AG08396 (cell line): ENCODE measurements at regions not wholly inside any gene's neighbourhood (a gene's known extent, or its start where the extent isn't known, plus 50 kb on each side); places are given as distances from the start of the nearest gene placed in this dataset.

Source experiments
- DNase-seq: peaks from one replicate; pipeline ENCODE4 v3.0.0; 2012; ENCODE audit warnings: low spot score, mixed read lengths

DNA sequence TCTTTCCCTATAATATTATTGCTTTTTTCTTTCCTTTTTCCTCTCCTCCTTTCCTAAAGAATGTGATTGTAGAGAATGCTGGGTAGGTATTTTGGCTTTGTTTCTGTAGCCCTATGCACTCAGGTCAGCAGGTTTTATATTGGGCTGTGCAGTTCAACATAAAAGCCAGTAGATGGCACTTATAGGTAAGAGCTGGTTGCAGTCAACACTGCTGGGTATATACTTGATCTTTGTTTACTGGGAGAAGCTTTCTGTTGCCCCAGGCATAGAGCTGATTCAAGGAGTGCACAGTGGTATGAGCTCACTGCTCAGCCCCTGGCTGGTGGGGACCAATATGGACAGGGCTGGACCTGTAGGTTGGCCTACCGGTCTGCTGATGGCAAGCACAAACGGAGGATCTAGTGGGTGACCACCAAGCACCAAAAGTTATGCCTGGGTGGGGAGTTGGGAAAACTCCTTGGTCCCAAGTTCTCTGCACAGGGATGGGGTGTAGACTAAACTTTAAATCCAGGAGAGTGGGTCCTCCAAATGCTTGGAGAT, 378.9 kb downstream of the PMP22 start:
- DNase-seq: no peak

DNA sequence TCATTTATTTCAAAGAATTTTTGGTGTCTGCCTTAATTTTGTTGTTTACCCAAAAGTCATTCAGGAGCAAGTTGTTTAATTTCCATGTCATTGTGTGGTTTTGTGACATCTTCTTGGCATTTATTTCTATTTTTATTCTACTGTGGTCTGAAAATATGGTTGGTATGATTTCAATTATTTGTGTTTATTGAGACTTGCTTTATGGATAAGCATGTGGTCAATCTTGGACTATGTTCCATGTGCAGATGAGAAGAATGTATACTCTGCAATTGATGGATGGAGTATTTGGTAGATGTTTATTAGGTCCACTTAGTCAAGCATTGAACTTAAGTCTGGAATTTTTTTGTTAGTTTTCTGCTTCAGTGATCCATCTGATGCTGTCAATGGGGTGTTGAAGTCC, 383.0 kb downstream of the PMP22 start:
- no peak for DNase-seq

DNA sequence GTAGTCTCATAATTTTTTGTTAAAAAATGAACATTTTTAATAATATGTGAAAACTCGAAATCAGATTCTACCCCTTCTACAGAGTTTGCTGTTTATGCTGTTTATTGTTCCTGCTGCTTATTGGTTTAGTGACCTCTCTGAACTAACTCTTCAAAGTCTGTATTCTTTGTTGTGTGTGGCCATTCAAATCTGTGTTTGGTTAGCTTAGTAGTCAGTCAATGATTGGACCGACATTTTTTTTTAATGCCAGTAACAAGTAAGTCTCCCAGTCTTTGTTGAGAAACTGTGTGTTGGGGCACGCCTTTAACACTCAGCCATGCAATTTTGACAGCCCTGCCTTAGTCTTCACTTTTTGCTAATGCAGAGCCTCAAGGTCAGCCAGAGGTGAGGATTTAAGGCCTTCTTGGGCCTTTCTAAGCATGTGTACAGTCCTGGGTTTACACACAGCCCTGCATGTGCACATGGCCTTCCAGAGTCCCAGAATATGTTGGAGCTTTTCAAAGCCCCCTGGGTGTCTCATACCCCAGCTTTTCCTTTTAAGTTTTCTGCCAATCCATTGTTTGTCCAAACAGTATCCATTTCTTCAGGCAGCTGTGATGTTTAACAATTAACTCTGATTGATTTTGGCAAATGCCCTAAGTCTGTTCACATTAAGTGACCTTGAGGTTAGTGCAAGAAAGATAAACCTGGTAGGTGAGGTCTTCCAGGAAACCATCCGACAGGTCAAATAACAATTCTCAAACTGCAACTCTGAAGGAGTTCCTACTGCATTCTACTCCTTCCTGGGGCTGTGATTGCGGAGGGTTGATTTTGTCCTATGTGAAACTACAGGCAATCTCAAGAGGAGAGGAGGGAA, 389.3 kb downstream of the PMP22 start:
- DNase-seq: no peak

DNA sequence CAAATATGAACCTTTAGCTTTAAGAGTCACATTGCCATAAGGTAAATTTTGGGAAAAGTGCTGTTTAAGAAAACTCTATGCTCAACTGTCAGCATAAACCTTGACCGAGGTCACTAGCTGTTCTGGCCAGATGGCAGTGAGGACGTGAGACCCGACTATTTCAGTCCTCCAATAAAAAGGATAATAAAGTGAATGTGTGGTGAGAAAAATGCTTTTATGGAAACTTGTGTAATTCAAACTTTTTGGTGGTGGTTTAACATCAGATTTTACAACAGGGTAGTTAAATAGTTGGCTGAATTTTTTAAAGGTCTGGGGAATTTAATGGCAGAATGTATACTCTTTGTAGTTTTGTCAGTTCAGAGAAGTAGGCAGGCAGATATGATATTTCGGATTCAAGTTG, 391.1 kb downstream of the PMP22 start:
- no peak for DNase-seq

DNA sequence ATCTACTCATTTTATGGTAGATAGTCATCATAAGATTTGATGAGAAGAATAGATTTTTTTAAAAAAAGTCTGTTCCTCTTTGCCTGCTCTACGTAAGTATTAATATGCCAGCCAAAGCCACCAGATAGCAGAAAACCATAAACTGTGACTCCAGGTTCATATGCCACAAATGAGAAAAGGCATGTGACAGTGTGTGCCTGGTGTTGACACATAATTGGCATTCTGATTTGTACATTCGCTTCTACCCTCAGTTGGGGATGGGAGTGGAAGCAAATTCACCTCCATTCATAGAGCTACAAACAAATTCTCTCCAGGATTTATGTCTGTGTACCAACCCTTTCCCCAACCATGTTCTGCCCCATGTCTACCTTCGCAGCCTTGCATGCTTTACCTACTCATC, 391.6 kb downstream of the PMP22 start:
- no peak for DNase-seq

DNA sequence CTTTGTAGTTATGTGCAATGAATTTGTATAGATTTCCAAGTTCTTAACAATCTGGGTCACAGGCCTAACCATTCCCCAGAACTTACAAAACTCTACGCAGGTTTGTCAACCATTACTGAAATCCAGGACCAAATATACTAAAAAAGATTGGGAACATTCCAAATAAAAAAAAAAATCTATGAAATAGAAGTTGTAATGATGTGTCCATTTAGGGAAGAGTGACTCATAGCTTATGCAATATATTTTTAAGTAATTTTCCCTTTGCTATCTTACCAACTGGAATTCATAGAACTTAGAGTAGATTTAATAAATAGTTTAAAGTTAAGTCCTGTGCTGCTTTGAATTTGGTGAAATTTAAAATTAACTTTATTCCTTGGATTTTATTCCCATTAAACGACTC, 393.2 kb downstream of the PMP22 start:
- DNase-seq: no peak

DNA sequence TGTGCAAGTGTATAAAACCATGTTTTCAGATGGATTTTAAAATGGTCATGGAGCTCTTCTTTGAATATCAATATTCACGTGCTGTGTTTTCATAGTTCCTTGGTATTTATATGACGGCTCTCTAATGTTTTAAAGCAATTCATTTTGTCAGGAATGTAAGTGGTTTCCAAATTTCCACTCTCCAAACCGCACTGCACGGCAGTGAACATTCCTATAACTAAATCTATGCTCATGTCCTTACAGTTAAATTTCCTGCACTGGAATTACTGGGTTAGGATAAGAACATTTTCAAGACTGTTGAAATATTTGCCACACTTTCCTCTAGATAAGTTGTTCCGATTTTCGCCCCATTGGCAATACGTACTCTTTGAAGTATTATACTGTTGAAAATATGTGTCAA, 398.9 kb downstream of the PMP22 start:
- DNase-seq: no peak

DNA sequence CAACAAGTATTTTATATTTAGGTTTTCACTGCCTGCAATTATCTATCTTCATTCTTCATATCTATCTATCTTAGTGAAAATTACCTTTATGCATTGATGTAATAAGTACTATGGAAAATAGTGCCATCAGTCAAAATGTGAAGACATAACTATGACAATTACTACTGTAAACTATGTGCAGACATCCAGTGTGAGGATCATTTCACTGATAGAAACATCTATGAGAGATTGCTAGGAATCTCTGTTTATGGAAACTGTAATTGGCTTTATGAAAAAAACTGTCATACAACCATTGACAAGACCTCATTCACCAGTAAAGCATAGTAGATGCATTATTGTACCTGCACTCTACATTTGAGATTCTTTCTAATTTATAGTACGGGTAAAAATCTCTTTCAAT, 401.0 kb downstream of the PMP22 start:
- DNase-seq: no peak

DNA sequence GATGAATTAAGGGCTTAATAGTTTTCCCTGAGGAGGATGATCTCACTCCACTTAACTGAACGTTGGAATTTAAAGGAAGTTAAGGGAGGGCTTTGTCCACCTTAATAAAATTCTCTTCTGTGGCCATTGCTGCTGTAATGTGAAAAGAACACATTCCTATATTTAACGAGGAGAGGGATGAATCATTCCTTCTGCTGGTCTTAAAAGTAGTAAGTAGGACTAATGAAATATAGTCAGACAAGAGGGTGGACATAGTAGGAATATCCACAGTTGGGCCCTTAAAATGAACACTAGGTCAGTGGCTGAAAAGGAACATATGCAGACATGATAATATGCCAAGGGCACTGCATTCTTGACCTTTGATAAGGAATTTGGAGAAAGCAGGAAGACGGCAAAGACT, 405.6 kb downstream of the PMP22 start:
- no peak for DNase-seq

DNA sequence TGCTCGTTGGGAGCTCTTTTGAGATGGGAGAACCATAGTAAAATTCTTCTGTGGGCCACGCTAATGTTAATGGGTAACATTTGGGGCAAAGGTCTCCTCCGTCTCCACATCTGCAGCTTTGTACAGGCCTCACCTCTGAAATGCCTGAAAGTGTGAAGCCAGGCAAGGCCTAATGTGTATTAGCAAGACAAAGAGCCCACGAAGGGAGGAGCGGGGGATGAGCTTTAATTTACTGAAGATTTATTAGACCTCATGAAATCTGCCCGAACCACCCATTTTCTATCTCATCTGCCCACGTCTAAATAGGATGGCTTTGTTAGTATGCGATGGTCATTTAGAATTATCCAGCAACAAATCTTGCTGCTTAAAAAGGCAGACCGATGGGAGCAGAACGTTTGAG, 408.9 kb downstream of the PMP22 start:
- DNase-seq: no peak

DNA sequence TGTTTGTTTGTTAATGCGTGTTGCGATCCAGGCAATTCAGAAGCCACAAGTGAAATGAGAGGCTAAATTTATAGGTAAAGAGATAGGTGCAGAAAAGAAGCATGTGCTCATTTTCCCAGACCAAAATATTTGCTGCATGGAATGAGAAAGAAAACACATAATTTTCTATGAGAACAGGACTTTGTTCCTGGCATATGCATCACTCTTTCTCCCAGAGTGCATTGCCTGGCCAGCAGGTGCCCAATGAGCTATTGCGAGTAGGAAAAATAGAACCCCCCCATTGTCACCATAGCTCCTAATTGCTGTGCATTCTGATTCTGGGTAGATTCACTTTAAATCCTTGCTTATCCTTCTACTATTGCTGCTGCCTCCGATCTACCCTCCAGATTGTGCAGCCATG, 410.4 kb downstream of the PMP22 start:
- DNase-seq: no peak

DNA sequence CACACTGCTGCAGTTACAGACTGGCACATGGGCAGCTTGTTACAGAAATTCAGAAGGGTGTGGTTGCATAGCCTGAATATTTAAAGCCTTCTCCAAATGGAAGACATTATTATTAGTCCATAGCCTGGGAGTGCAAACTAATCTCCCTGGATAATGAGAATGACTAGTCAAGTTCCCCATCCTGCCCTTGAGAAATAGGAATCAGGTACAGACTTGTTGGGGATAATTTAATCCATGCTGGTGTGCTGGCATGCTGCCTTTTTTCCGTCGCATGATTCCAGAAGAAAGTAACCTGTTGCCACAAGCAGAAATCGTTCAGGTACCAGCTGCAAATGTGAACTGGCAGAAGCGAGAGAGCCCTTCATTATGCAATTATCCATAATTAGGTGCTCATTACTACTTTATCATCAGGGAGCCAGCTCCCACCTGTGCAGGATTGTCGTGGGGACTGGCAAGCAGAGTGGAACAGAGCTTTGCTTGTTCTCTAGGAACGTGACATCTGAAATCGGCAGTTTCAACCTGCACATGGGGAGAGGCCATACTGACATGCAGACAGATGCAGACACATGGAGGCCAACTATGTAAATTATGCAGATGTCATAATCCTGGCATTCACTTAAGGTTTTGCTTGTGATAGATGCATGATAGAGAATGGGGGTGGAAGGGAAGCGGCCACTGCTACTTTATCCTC, 419.4 kb downstream of the PMP22 start:
- DNase-seq: no peak

DNA sequence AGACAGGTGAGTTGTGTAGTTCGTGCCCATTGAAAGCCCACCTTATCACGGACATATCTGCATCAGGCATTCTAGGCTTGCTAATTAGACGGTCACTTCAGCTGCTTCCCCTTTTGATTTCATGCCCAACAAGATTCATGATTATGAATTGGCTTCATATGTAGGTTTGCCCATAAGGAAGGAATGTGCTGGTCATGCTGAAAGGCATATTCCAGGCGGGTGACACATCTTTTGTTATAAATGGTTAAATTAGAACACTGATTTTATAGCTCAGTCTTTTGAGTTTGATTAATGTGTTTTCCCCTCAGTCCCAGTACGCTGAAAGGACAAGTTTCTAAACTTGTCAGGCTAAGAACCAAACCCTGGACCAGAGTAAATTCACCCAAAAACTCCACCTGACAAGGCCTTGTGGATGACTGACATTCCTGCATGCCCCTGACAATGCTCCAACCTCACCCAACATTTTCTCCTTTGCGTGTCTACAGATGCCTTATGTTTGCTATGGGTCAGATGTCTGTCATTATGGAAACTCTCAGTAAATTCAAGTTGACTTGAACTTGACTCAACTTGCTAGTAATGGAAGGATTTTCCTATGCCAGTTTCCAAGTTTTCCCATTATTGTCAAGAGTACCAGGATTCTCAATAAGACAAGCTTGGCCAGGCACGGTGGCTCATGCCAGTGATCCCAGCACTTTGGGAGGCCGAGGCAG, 421.9 kb downstream of the PMP22 start:
- DNase-seq: no peak

DNA sequence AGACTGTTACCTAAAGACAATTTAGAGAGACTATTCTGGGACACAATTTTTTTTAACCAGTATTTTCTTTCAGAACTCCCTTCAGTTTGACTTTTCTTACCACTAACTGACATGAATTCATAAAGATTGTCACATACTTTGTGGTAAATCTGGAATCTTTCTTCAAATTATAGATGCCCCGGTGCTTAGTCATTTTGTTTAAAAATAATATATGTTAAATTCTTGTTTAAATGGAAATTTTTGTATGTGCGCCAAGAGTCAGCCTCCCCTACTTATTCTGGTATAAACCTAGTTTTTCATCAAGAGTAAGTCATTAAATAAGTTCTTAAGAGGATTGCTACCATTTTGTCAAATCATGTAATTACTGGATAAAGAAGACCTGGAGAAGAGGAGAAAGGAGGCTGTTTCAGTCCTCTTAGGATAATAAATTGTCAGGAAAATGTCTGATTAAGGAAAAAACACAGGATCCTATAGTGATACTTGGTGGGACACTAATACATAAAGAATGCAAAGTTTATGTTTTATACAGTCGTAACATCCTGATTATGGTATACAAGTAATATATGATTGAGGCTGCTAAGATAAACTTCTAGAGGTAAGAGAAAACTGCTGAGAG, 424.4 kb downstream of the PMP22 start:
- DNase-seq: no peak

DNA sequence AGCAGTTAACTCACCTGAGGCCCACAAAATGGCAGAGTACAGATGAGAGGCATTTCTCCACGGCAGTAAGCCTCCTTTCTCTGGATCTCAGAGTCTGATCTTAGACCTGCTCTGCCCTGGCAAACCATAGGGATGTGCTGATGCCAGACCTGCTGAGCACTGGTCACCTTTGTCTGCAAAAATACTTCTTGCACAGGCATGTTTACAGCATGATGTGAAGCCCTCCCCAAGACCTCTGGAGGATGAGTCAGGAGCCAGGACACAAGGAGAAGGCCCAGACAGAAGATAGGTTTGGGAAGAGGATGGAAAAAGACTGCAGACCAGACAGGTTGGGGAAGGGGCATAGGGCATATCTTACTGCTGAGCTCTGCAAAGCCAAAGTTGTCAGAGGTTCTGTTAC, 426.6 kb downstream of the PMP22 start:
- DNase-seq: no peak

DNA sequence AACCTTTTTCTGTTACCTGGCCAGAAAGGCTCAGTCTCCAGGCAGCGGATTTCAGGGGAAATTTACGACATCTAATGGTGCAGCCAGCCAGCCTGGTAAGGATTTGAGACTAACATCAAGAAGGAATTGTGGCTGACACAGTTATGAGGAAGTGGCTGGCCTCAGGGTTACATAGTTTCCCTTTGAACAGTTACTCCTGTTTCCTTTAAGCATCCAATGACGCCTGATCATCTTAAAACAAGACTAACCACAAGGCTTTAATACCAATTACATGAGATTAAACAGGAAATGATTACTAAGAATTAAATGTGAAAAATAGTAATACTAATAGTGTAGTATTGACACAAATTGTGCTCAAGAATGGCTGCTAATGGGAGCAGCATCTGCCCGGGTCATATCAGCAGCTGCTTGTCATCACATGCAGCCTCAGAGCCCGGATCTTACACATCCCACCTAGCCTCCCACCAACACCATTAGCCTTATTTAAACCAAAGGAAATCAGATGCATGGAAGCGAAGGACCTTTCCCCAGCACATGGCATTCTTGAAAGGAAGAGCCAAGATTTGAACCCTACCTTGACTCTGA, 431.8 kb downstream of the PMP22 start:
- peak; percentile 25 for DNase-seq

DNA sequence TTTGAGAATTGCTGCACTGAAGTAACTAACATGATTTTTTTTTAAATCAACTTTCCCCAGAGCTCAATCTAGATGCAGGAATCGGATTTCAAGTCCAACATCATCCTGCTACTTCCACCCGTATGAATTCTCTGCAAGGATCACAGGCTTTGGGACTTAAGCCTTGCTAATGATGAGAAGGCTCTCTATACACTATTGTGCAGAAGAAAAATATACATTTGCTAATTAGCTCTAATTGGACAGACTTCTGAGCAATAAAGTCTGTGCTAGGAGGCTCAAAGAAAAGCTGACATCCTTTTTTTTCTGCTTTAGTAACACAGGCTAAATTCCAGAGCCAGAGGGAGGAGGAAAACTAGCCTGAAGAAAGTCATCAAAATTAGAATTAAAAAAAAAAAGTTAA, 433.6 kb downstream of the PMP22 start:
- DNase-seq: no peak

DNA sequence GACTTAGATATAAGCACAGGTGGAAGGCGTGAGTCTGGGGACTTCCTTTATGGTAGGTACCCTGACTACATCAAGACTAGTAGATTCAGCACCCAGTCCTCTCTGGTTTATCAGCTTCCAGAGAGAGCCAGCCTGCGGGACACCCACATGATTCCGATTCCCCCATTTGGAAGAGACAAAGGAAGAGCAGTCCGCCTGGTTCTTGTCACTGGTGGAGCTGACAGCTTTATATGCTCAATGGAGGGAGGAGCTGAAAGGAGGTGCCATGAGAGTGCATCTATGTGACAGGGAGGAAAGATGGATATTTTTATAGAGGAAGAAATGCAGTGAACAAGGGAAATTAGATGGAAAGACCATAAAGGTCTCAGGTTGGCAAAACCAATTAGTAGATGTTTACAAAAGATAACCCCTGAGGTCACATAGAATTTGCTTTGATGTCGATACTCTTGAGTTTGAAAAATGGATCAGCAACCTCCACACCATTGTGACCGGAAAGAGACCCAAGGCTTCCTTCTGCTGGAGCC, 437.7 kb downstream of the PMP22 start:
- DNase-seq: no peak

DNA sequence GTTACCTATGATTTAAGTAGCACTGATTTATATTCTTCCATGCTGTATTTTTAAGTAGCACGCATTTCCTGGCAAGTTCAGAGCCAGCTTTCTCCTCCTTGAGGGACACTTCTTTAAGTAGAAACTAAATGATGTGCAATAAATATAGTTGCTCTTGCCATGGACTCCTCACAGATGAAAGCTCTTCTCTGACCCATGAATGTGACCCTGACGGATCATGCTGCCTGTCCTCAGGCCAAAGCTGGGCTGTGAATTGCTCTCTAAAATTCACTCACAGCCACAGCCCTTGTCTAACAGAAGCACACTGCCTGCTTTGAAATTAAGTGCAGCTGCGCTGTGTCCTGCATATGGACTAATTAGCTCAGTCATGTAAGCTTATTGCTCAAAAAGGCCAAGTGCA, 438.8 kb downstream of the PMP22 start:
- no peak for DNase-seq

DNA sequence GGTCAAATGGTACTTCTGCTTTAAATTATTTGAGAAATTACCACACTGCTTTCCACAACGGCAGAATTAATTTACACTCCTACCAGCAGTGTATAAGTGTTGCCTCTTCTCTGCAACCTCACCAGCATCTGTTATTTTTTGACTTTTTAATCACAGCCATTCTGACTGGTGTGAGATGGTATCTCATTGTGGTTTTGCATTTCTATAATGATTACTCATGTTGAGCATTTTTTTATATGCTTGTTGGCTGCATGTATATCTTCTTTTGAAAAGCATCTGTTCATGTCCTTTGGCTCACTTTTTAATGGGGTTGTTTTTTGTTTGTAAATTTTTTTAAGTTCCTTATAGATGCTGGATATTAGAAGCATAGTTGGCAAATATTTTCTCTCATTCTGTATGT, 446.7 kb downstream of the PMP22 start:
- no peak for DNase-seq

DNA sequence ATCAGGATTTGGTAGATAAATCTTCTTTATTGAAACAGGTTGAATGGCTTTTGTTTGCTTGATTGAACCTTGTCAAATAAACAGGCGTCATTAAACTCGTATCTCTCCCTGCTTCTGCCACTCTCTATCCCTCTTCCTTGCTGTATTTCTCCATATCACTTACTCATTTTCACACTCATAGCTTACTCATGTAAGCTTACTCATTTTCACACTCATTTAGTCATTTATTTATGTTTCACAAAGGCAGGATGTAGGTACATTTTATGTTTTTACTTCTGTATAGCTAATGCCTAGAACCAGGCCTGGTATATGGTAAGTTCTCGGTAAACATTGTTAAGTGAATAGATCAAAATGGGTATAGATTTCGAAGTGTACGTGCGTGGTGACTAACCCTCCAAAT, 450.0 kb downstream of the PMP22 start:
- DNase-seq: no peak
